CD4-positive, alpha-beta T cell (primary cell): ENCODE measurements at regions not wholly inside any gene's neighbourhood (a gene's known extent, or its start where the extent isn't known, plus 50 kb on each side); places are given as distances from the start of the nearest gene placed in this dataset.

ENCODE experiments used
- ATAC-seq: fragments of 200-7000 bp; cut with Tn5 transposase; one replicate; pipeline ENCODE4 v1.10.0; 2022; ENCODE audit warnings: mild to moderate bottlenecking; ENCODE audit not compliant: poor library complexity
- CTCF ChIA-PET: fragments of 350-600 bp; sonication (Branson Sonifier 250); formaldehyde crosslinking; loops from one replicate; lab custom pipeline; 2021; ENCODE audit warnings: antibody characterized with exemption, inconsistent platforms; lab: Charles Lee
- POLR2A ChIA-PET: fragments of 350-600 bp; sonication (Branson Sonifier 250); formaldehyde crosslinking; loops from one replicate; lab custom pipeline; 2021; ENCODE audit warnings: antibody characterized with exemption, inconsistent platforms; lab: Charles Lee
- DNase-seq, 14 experiments: peaks; one replicate each; pipeline ENCODE4 v3.0.0-alpha.2; 2013 to 2020; ENCODE audit warnings: mixed read lengths in 2 of 14
- H3K27ac ChIP-seq, 2 donors: one replicate each; pipeline versions ENCODE4 v1.5.1 to v1.7.0; 2013; ENCODE audit warnings: low read length in 2 of 2, low read depth in 1 of 2, mild to moderate bottlenecking in 1 of 2
- H3K27me3 ChIP-seq, 2 experiments: 1 replicate in 1 of 2; 2 replicates in 1 of 2; pipeline versions ENCODE4 v1.6.1 to v1.7.0; 2013; ENCODE audit warnings: low read length in 2 of 2, control low read depth in 1 of 2, mild to moderate bottlenecking in 1 of 2, moderate library complexity in 1 of 2; ENCODE audit not compliant: insufficient read depth in 2 of 2, control insufficient read depth in 1 of 2
- H3K36me3 ChIP-seq: one replicate; pipeline ENCODE4 v1.6.1; 2013; ENCODE audit warnings: low read length, control low read depth; ENCODE audit not compliant: insufficient read depth
- H3K4me1 ChIP-seq: one replicate; pipeline ENCODE4 v1.6.1; 2013; ENCODE audit warnings: low read length, control low read depth; ENCODE audit not compliant: insufficient read depth
- H3K4me3 ChIP-seq: one replicate; pipeline ENCODE4 v1.5.1; 2013; ENCODE audit warnings: mild to moderate bottlenecking, low read length, moderate library complexity
- H3K9me3 ChIP-seq, 2 experiments: 1 replicate in 1 of 2; 2 replicates in 1 of 2; pipeline versions ENCODE4 v1.6.1 to v1.7.0; 2013; ENCODE audit warnings: low read length in 2 of 2, mild to moderate bottlenecking in 2 of 2, control low read depth in 1 of 2, moderate library complexity in 1 of 2; ENCODE audit not compliant: control insufficient read depth in 1 of 2, insufficient read depth in 1 of 2
- H3K27ac Mint-ChIP-seq: one replicate; pipeline ENCODE4 v1.8.0; 2020; ENCODE audit warnings: mixed read lengths
- H3K27me3 Mint-ChIP-seq: one replicate; pipeline ENCODE4 v1.8.0; 2021; ENCODE audit warnings: mixed read lengths
- H3K36me3 Mint-ChIP-seq: one replicate; pipeline ENCODE4 v1.8.0; 2021; ENCODE audit warnings: low read depth, mixed read lengths
- H3K4me1 Mint-ChIP-seq: one replicate; pipeline ENCODE4 v1.8.0; 2021; ENCODE audit warnings: low read depth, mixed read lengths
- H3K4me3 Mint-ChIP-seq: one replicate; pipeline ENCODE4 v1.8.0; 2020; ENCODE audit warnings: mild to moderate bottlenecking, mixed read lengths
- H3K9me3 Mint-ChIP-seq: one replicate; pipeline ENCODE4 v1.8.0; 2020; ENCODE audit warnings: mixed read lengths
- intact Hi-C, 2 experiments: fragments of 100-400 bp; cut with DNase I in 1 of 2; cut with micrococcal nuclease in 1 of 2; formaldehyde crosslinking; loops; one replicate each; pipeline versions ENCODE4 v1.15.1 to v1.9.0; 2023 to 2025; cut with DNase I, micrococcal nuclease
- TF ChIP-seq, protein P1 (sequence below): fragments of 200-600 bp; IDR thresholded peaks from one replicate; pipeline ENCODE4 v1.8.0; 2022; ENCODE audit warnings: antibody characterized with exemption, mild to moderate bottlenecking

DNA sequence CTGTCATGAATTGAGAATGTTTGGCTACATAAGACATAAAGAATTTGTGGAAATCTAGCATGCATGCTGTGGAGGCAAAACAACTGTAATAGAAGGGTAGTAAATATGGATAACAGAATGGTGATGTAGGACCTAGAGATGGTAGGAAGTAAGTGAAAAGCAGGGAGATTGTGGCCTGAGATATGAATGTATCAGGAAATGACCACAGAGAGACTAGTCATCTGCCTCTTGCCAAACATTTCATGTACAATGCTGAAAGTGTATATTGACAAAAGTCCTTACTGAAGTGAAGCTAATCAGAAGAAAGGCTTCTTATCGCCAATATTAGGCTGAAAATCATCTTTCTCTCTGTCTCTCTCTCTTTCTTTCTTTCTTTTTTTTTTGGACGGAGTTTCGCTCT lies 873.1 kb upstream of the CTNND2 start:
- Histone ChIP-seq H3K4me1 (no peaks in the 10 kb centered on the region), H3K4me3 (no peak overlapping the region), H3K27me3 (no peaks in the 10 kb centered on the region), H3K27ac (no peak overlapping the region), H3K9me3 (no peaks in the 10 kb centered on the region), H3K36me3 (no peaks in the 10 kb centered on the region)
- ChIA-PET POLR2A (no interaction called here), CTCF (no interaction called here)
- Mint-ChIP-seq H3K4me1 (no peaks in the 10 kb centered on the region), H3K4me3 (no peak overlapping the region), H3K27me3 (no peaks in the 10 kb centered on the region), H3K36me3 (no peaks in the 10 kb centered on the region), H3K9me3 (peaks cover 15% of the 10 kb centered on the region), H3K27ac (no peak overlapping the region)
- DNase-seq (no peak), ATAC-seq (no peak)
- intact Hi-C loops, result no loop called here
- TF ChIP-seq, protein P1, sequence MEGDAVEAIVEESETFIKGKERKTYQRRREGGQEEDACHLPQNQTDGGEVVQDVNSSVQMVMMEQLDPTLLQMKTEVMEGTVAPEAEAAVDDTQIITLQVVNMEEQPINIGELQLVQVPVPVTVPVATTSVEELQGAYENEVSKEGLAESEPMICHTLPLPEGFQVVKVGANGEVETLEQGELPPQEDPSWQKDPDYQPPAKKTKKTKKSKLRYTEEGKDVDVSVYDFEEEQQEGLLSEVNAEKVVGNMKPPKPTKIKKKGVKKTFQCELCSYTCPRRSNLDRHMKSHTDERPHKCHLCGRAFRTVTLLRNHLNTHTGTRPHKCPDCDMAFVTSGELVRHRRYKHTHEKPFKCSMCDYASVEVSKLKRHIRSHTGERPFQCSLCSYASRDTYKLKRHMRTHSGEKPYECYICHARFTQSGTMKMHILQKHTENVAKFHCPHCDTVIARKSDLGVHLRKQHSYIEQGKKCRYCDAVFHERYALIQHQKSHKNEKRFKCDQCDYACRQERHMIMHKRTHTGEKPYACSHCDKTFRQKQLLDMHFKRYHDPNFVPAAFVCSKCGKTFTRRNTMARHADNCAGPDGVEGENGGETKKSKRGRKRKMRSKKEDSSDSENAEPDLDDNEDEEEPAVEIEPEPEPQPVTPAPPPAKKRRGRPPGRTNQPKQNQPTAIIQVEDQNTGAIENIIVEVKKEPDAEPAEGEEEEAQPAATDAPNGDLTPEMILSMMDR, result no peak

DNA sequence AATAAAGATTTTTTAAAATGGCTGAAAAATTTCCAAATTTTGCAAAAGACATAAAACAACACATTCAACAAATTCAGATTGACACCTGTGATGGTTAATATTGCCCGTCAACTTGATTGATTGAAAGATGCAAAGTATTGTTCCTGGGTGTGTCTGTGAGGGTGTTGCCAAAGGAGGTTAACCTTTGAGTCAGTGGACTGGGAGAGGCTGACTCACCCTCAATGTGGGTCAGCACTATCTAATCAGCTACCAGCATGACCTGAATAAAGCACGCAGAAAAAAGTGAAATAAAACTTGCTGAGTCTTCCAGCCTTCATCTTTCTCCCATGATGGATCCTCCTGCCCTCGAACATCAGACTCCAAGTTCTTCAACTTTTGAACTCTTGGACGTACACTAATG lies 868.0 kb upstream of the CTNND2 start:
- H3K4me1 Mint-ChIP-seq, result no peaks in the 10 kb centered on the region
- TF ChIP-seq, protein P1, result no peak
- H3K27ac ChIP-seq, result no peak overlapping the region
- no peak for ATAC-seq
- no peaks in the 10 kb centered on the region for H3K4me1 ChIP-seq
- ChIA-PET CTCF (no interaction called here), POLR2A (no interaction called here)
- no peaks in the 10 kb centered on the region for H3K27me3 ChIP-seq
- peaks cover 15% of the 10 kb centered on the region for H3K9me3 Mint-ChIP-seq
- no peaks in the 10 kb centered on the region for H3K36me3 Mint-ChIP-seq
- H3K4me3 Mint-ChIP-seq, result no peak overlapping the region
- DNase-seq, result no peak
- no peaks in the 10 kb centered on the region for H3K27me3 Mint-ChIP-seq
- H3K4me3 ChIP-seq, result no peak overlapping the region
- intact Hi-C loops, result no loop called here
- no peaks in the 10 kb centered on the region for H3K36me3 ChIP-seq
- peaks cover 0 to 5% of the 10 kb centered on the region in 2 experiments for H3K9me3 ChIP-seq
- no peak overlapping the region for H3K27ac Mint-ChIP-seq

DNA sequence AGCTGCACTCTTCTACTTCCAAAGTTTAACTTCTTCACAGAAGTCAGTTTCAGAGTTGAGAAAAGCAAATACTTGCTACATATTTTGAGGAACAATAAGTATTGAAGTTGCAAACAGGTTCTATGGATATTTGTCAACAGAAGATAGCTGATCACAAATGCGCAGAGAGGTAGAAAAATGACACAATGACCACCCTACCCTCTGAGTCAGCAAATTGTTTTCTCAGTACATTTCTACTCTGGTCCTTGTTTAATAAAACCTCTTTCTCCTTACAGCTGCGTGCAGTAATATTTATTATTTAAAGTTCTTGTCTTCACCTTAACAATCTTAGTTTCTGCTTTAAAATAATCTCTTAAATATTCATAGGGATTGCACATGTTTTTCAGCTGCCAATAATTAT lies 855.1 kb upstream of the CTNND2 start:
- Mint-ChIP-seq H3K4me1 (no peaks in the 10 kb centered on the region), H3K4me3 (no peak overlapping the region), H3K27ac (no peak overlapping the region), H3K9me3 (peaks cover 10% of the 10 kb centered on the region), H3K36me3 (no peaks in the 10 kb centered on the region), H3K27me3 (no peaks in the 10 kb centered on the region)
- POLR2A ChIA-PET, result no interaction called here
- ATAC-seq (no peak), DNase-seq (no peak)
- TF ChIP-seq, protein P1, result no peak
- Histone ChIP-seq H3K27ac (no peak overlapping the region), H3K9me3 (no peaks in the 10 kb centered on the region), H3K4me1 (no peaks in the 10 kb centered on the region), H3K4me3 (no peak overlapping the region), H3K36me3 (no peaks in the 10 kb centered on the region), H3K27me3 (no peaks in the 10 kb centered on the region)
- CTCF ChIA-PET, result no interaction called here
- intact Hi-C loops, result no loop called here
